ENCODE measurements at regions not wholly inside any gene's neighbourhood (a gene's known extent, or its start where the extent isn't known, plus 50 kb on each side); places are given as distances from the start of the nearest gene placed in this dataset.
"Not testable (repeated sequence)": the region's sequence is repeated elsewhere in the genome, so short reads cannot be mapped to it uniquely, and the experiment has no call there.

DNA sequence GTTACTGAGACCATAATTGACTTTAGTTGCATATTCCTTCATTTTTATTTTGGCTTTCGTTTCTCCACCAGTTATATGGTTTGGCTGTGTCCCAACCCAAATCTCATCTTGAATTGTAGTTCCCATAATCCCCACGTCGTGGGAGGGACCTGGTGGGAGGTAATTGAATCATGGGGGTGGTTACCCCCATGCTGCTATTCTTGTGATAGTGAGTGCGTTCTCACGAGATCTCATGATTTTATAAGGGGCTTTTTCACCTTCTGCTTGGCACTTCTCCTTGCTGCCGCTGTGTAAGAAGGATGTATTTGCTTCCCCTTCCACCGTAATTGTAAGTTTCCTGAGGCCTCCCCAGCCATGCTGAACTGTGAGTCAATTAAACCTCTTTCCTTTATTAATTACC is 70.0 kb downstream of the LUZP4 start:
- TF ChIP-seq, protein P1, sequence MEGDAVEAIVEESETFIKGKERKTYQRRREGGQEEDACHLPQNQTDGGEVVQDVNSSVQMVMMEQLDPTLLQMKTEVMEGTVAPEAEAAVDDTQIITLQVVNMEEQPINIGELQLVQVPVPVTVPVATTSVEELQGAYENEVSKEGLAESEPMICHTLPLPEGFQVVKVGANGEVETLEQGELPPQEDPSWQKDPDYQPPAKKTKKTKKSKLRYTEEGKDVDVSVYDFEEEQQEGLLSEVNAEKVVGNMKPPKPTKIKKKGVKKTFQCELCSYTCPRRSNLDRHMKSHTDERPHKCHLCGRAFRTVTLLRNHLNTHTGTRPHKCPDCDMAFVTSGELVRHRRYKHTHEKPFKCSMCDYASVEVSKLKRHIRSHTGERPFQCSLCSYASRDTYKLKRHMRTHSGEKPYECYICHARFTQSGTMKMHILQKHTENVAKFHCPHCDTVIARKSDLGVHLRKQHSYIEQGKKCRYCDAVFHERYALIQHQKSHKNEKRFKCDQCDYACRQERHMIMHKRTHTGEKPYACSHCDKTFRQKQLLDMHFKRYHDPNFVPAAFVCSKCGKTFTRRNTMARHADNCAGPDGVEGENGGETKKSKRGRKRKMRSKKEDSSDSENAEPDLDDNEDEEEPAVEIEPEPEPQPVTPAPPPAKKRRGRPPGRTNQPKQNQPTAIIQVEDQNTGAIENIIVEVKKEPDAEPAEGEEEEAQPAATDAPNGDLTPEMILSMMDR (IDR thresholded peaks at IDR 0.05): not testable (repeated sequence)
- not testable (repeated sequence) for TF ChIP-seq POLR2A (IDR thresholded peaks at IDR 0.05)
